ENCODE measurements at regions not wholly inside any gene's neighbourhood (a gene's known extent, or its start where the extent isn't known, plus 50 kb on each side); places are given as distances from the start of the nearest gene placed in this dataset.

- DNase-seq = no peak
Observed at GRCh38 chr10:5311617-5312016, 53.1 kb upstream of the UCN3 start.

- no peak for DNase-seq
Observed at GRCh38 chr10:5314840-5315239, 49.9 kb upstream of the UCN3 start.

Measured in T1000 (cell line).